ENCODE measurements at regions not wholly inside any gene's neighbourhood (a gene's known extent, or its start where the extent isn't known, plus 50 kb on each side); places are given as distances from the start of the nearest gene placed in this dataset.

DNA sequence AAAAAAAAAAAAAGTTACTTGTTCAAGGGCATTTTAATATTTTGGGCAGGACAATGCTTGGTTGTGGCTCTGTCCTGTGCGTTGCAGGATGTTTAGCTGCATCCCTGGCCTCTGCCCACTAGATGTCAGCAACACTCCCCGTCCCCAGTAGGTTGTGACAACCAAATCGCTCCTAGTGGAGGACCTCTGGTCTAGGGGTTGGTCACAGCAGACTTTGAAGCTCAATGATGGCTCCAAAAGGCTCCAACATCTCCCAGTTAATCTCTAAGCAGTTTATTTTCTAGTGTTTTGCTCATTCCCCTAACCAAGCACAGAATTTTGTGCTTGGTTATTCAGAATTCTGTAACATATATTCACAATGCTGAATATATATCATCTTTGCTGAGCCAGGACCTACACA is 67.0 kb downstream of the CHRNA1 start:
- TF ChIP-seq, protein P1, sequence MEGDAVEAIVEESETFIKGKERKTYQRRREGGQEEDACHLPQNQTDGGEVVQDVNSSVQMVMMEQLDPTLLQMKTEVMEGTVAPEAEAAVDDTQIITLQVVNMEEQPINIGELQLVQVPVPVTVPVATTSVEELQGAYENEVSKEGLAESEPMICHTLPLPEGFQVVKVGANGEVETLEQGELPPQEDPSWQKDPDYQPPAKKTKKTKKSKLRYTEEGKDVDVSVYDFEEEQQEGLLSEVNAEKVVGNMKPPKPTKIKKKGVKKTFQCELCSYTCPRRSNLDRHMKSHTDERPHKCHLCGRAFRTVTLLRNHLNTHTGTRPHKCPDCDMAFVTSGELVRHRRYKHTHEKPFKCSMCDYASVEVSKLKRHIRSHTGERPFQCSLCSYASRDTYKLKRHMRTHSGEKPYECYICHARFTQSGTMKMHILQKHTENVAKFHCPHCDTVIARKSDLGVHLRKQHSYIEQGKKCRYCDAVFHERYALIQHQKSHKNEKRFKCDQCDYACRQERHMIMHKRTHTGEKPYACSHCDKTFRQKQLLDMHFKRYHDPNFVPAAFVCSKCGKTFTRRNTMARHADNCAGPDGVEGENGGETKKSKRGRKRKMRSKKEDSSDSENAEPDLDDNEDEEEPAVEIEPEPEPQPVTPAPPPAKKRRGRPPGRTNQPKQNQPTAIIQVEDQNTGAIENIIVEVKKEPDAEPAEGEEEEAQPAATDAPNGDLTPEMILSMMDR (conservative IDR thresholded peaks at IDR 0.05; ENCODE audit: low read depth, low read length) = peak; percentile 96
- H3K4me3 ChIP-seq (ENCODE audit: low read depth, low read length) = no peak overlapping the region
- peak; percentile 70 for DNase-seq (ENCODE audit: low read depth)

GRCh38 chr2:174694920-174695319 is 69.4 kb downstream of the CHRNA1 start:
- DNase-seq (ENCODE audit: low read depth) = no peak
- no peak overlapping the region for H3K4me3 ChIP-seq (ENCODE audit: low read depth, low read length)
- TF ChIP-seq, protein P1 (conservative IDR thresholded peaks at IDR 0.05; ENCODE audit: low read depth, low read length) = no peak

DNA sequence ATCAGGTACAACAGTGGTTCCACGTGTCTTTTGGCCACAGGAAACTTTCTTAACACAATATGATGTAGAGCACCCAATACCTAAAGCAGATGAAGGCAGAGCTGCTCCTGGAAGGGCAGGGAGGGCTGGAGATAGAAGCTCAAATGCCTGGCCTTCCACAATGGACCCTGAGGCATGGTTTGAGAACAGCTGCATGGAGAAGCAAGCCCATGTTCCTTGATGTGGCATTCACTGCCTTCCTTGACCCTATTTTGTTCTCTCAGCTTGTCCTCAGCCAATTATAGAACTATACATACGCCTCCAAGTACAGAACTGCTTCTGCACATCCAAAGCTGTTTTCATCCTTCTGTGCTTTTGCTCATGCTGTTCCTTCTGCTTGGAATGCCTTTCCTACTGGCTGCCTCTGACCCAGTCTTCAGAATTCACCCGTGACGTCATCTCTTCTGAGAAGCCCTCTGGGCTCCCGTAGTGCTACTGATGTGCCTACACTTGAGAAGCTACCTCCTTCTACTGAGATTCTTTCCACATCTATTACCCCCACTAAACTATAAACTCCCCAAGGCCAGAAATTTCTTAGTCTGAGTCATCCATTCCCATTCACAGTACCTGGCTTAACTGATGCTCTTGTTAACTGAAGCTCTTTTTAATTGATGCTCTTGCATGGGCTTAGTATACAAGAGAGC is 69.9 kb downstream of the CHRNA1 start:
- no peak for DNase-seq (ENCODE audit: low read depth)
- TF ChIP-seq, protein P1 (conservative IDR thresholded peaks at IDR 0.05; ENCODE audit: low read depth, low read length) = no peak
- no peak overlapping the region for H3K4me3 ChIP-seq (ENCODE audit: low read depth, low read length)

DNA sequence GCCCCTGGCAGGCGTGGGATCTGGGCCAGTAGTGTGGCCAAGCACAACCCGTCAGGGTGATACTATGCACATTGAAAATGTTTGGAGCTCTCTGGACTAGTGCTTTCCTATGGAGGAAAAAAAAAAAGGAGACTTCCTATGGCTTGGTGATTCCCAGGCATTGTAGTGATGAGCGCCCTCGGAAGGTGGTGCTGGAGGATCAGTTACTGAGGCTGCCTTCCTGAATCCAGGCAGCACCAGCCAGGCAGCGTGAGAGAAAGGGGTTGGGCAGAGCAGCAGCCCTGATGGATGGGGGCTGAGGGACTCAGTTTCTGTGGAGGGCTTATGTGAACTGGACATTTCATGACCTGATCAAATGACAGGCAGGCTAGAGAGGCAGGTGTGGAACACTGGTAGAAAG is 70.9 kb downstream of the CHRNA1 start:
- DNase-seq (ENCODE audit: low read depth) = no peak
- H3K4me3 ChIP-seq (ENCODE audit: low read depth, low read length) = no peak overlapping the region
- TF ChIP-seq, protein P1 (conservative IDR thresholded peaks at IDR 0.05; ENCODE audit: low read depth, low read length) = no peak

- no peak for DNase-seq (ENCODE audit: low read depth)
- TF ChIP-seq, protein P1 (conservative IDR thresholded peaks at IDR 0.05; ENCODE audit: low read depth, low read length) = no peak
- no peak overlapping the region for H3K4me3 ChIP-seq (ENCODE audit: low read depth, low read length)
These were observed 71.9 kb downstream of the CHRNA1 start for GRCh38 chr2:174692256-174692919.

GRCh38 chr2:174691201-174691779 is 73.0 kb downstream of the CHRNA1 start:
- DNase-seq (ENCODE audit: low read depth) = no peak
- TF ChIP-seq, protein P1 (conservative IDR thresholded peaks at IDR 0.05; ENCODE audit: low read depth, low read length) = no peak
- no peak overlapping the region for H3K4me3 ChIP-seq (ENCODE audit: low read depth, low read length)
